ENCODE measurements at regions not wholly inside any gene's neighbourhood (a gene's known extent, or its start where the extent isn't known, plus 50 kb on each side); places are given as distances from the start of the nearest gene placed in this dataset.

GRCh38 chr6:134374491-134375219, 56.7 kb upstream of the SGK1 start:
- DNase-seq (ENCODE audit: low read depth in 1 of 2, low spot score in 2 of 2) (no peak), FAIRE-seq (no peak)
- no peaks in the 10 kb centered on the region for H4K20me1 ChIP-seq (replicated peaks in 1 of 2; ENCODE audit: control insufficient read depth in 1 of 2, insufficient read depth in 2 of 2, low read length in 2 of 2)
- no peak overlapping the region for H2BK120ac ChIP-seq (replicated peaks; ENCODE audit: low read depth, low read length)
- no peak overlapping the region for H2BK20ac ChIP-seq (ENCODE audit: low read length)
- H3K23ac ChIP-seq (ENCODE audit: insufficient read length): no peak overlapping the region
- ChIA-PET CTCF (ENCODE audit: partially characterized antibody) (interaction anchor here (1.5 kb wide), 1 partner anchor 9 kb away, joined by 3 read pairs; no protein-coding TSS in a partner anchor), POLR2A (ENCODE audit: partially characterized antibody) (no interaction called here)
- H2BK5ac ChIP-seq (ENCODE audit: low read depth, low read length): no peak overlapping the region
- H2BK15ac ChIP-seq (ENCODE audit: low read length): no peak overlapping the region
- peak overlapping the region; percentile 33 for H4K91ac ChIP-seq (replicated peaks; ENCODE audit: insufficient read length, low read length)
- no peak overlapping the region for H3K18ac ChIP-seq (ENCODE audit: extremely low read depth, low read length)
- H3K4me2 ChIP-seq (ENCODE audit: insufficient read depth in 1 of 2, low read depth in 2 of 2, low read length in 2 of 2): no peak overlapping the region
- WGBS, 2 experiments (ENCODE audit: extremely low coverage in 1 of 2, insufficient coverage in 1 of 2, insufficient read length in 1 of 2, insufficient replicate concordance in 2 of 2, low coverage in 1 of 2, low lambda C conversion rate in 2 of 2, missing lambda C conversion rate in 1 of 2): 81% methylated on average over 4 of the region's 4 CpGs; no CpG with 5 or more reads in 1 of the 2 experiments
- TF ChIP-seq TBP (IDR thresholded peaks at IDR 0.05; ENCODE audit: low read depth, low read length) (no peak), KDM5A (IDR thresholded peaks at IDR 0.05; ENCODE audit: low read length) (no peak)
- no peak overlapping the region for H2AK5ac ChIP-seq (ENCODE audit: low read depth, low read length)
- H3K4ac ChIP-seq (replicated peaks; ENCODE audit: insufficient read length, low read depth, low read length): no peak overlapping the region
- no peak overlapping the region for H3K9ac ChIP-seq (replicated peaks in 1 of 4; ENCODE audit: extremely low read depth in 1 of 4, low read depth in 3 of 4, low read length in 3 of 4)
- H3K14ac ChIP-seq (ENCODE audit: insufficient read length): no peak overlapping the region
- H3K27me3 ChIP-seq (replicated peaks in 1 of 4; ENCODE audit: control insufficient read depth in 3 of 4, extremely low read depth in 1 of 4, insufficient read depth in 3 of 4, low read length in 3 of 4): no peaks in the 10 kb centered on the region
- H3K56ac ChIP-seq (replicated peaks; ENCODE audit: insufficient read length, low read depth, low read length): no peak overlapping the region
- no peak overlapping the region for H4K8ac ChIP-seq (ENCODE audit: extremely low read depth, insufficient read depth, low read length)
- no peaks in the 10 kb centered on the region for H3K9me3 ChIP-seq (ENCODE audit: insufficient read depth in 2 of 2, low read depth in 1 of 2, low read length in 1 of 2)
- H2BK12ac ChIP-seq (ENCODE audit: low read depth, low read length): no peak overlapping the region
- H3K36me3 ChIP-seq (ENCODE audit: control insufficient read depth in 2 of 4, insufficient read depth in 4 of 4, low read length in 3 of 4): no peaks in the 10 kb centered on the region
- no peaks in the 10 kb centered on the region for H3K79me1 ChIP-seq (ENCODE audit: low read depth, low read length)
- peaks cover 0 to 8% (median 4%) of the 10 kb centered on the region in 4 experiments; a peak in 5 of 7 replicates for H3K4me1 ChIP-seq (replicated peaks in 1 of 4; ENCODE audit: control insufficient read depth in 3 of 4, insufficient read depth in 4 of 4, low read length in 3 of 4)
- no peak overlapping the region for H2AFZ ChIP-seq (ENCODE audit: low read length)
- no peaks in the 10 kb centered on the region for H3K79me2 ChIP-seq (ENCODE audit: control insufficient read depth in 1 of 2, insufficient read depth in 2 of 2, low read length in 2 of 2)
- H3K27ac ChIP-seq (ENCODE audit: low read depth, low read length): no peak overlapping the region
- no peak overlapping the region for H3K4me3 ChIP-seq (ENCODE audit: extremely low read depth in 1 of 4, insufficient read depth in 2 of 4, low read depth in 3 of 4, low read length in 4 of 4)
- H4K5ac ChIP-seq (ENCODE audit: insufficient read length, low read depth, low read length): no peak overlapping the region
- no peaks in the 10 kb centered on the region for H3K23me2 ChIP-seq (ENCODE audit: low read depth, low read length)
